Renal cortex interstitium (tissue), 11 donors: ENCODE measurements at regions not wholly inside any gene's neighbourhood (a gene's known extent, or its start where the extent isn't known, plus 50 kb on each side); places are given as distances from the start of the nearest gene placed in this dataset.

Experiments
- DNase-seq, 11 donors: peaks; one replicate each; pipeline ENCODE4 v3.0.0-alpha.2; 2013; ENCODE audit warnings: low read depth in 9 of 11, low spot score in 4 of 11; ENCODE audit errors: extremely low read depth in 1 of 11

- DNase-seq, result no peak
Measured at GRCh38 chr15:35229085-35229484, 144.0 kb upstream of the NANOGP8 start.

GRCh38 chr15:35218215-35218614 lies 133.1 kb upstream of the NANOGP8 start:
- no peak for DNase-seq

- DNase-seq, result no peak
Measured at GRCh38 chr15:35215093-35215492, 130.0 kb upstream of the NANOGP8 start.

GRCh38 chr15:35211240-35211902 lies 126.3 kb upstream of the NANOGP8 start:
- DNase-seq, result no peak

- no peak for DNase-seq
Measured at GRCh38 chr15:35210370-35210769, 125.3 kb upstream of the NANOGP8 start.

GRCh38 chr15:35209838-35210237 lies 124.7 kb upstream of the NANOGP8 start:
- DNase-seq, result no peak

- DNase-seq, result no peak
Measured at GRCh38 chr15:35208353-35208752, 123.3 kb upstream of the NANOGP8 start.

- no peak for DNase-seq
Measured at GRCh38 chr15:35206060-35206675, 121.1 kb upstream of the NANOGP8 start.

- no peak for DNase-seq
Measured at GRCh38 chr15:35198197-35198596, 113.1 kb upstream of the NANOGP8 start.

GRCh38 chr15:35197754-35198153 lies 112.7 kb upstream of the NANOGP8 start:
- no peak for DNase-seq

- no peak for DNase-seq
Measured at GRCh38 chr15:35197306-35197705, 112.2 kb upstream of the NANOGP8 start.

- no peak for DNase-seq
Measured at GRCh38 chr15:35196273-35196672, 111.2 kb upstream of the NANOGP8 start.

GRCh38 chr15:35195649-35196048 lies 110.6 kb upstream of the NANOGP8 start:
- no peak for DNase-seq

- DNase-seq, result no peak
Measured at GRCh38 chr15:35195031-35195430, 109.9 kb upstream of the NANOGP8 start.

- DNase-seq, result no peak
Measured at GRCh38 chr15:35194296-35194695, 109.2 kb upstream of the NANOGP8 start.

- DNase-seq, result no peak
Measured at GRCh38 chr15:35191783-35192182, 106.7 kb upstream of the NANOGP8 start.

GRCh38 chr15:35186346-35186745 lies 101.3 kb upstream of the NANOGP8 start:
- no peak for DNase-seq

GRCh38 chr15:35184646-35185045 lies 99.6 kb upstream of the NANOGP8 start:
- peak in 2 of 11 donors; percentile 4 to 9 for DNase-seq

- no peak for DNase-seq
Measured at GRCh38 chr15:35182841-35183479, 97.9 kb upstream of the NANOGP8 start.

- no peak for DNase-seq
Measured at GRCh38 chr15:35181538-35181937, 96.4 kb upstream of the NANOGP8 start.

GRCh38 chr15:35179739-35180138 lies 94.6 kb upstream of the NANOGP8 start:
- no peak for DNase-seq
